ENCODE measurements at regions not wholly inside any gene's neighbourhood (a gene's known extent, or its start where the extent isn't known, plus 50 kb on each side); places are given as distances from the start of the nearest gene placed in this dataset.

- TF ChIP-seq BACH1 (IDR thresholded peaks at IDR 0.05; ENCODE audit: borderline replicate concordance): no peak
- TF ChIP-seq POLR2AphosphoS5 (IDR thresholded peaks at IDR 0.05; ENCODE audit: low read length): no peak
- no peak for TF ChIP-seq SP1 (IDR thresholded peaks at IDR 0.05; ENCODE audit: low read depth, low read length)
- TF ChIP-seq PRDM15 (CRISPR knock-in tag; IDR thresholded peaks at IDR 0.05): no peak
- TF ChIP-seq MEF2A (IDR thresholded peaks at IDR 0.05; ENCODE audit: insufficient read depth, low read depth, low read length): no peak
- TF ChIP-seq EZH2 (IDR thresholded peaks at IDR 0.05; ENCODE audit: borderline replicate concordance, control insufficient read depth, low read depth, low read length): no peak
- TF ChIP-seq CTCF (IDR thresholded peaks at IDR 0.05 in 2 of 3, conservative IDR thresholded peaks at IDR 0.05 in 1 of 3; ENCODE audit: control insufficient read depth in 2 of 3, extremely low read depth in 1 of 3, insufficient read depth in 1 of 3, low read depth in 3 of 3, low read length in 3 of 3): no peak
- TF ChIP-seq SMC3 (IDR thresholded peaks at IDR 0.05; ENCODE audit: borderline replicate concordance, low read length): no peak
- TF ChIP-seq GABPA (IDR thresholded peaks at IDR 0.05; ENCODE audit: low read depth): no peak
- no peak for TF ChIP-seq EP300 (IDR thresholded peaks at IDR 0.05; ENCODE audit: borderline replicate concordance in 1 of 2, control insufficient read depth in 1 of 2, low read depth in 2 of 2, low read length in 2 of 2)
- TF ChIP-seq CREB1 (IDR thresholded peaks at IDR 0.05; ENCODE audit: low read depth): no peak
- TF ChIP-seq PKNOX1 (IDR thresholded peaks at IDR 0.05): no peak
- TF ChIP-seq, protein P1, sequence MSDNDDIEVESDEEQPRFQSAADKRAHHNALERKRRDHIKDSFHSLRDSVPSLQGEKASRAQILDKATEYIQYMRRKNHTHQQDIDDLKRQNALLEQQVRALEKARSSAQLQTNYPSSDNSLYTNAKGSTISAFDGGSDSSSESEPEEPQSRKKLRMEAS (IDR thresholded peaks at IDR 0.05; ENCODE audit: low read depth, low read length): no peak
Measured at GRCh38 chr12:90896821-90897220, 58.2 kb downstream of the CCER1 start.

Data from GM12878 (cell line).